WTC11 (cell line): ENCODE measurements at regions not wholly inside any gene's neighbourhood (a gene's known extent, or its start where the extent isn't known, plus 50 kb on each side); places are given as distances from the start of the nearest gene placed in this dataset.

Experiments used
- CREB1 ChIP-seq: sonication (generic); formaldehyde crosslinking; IDR thresholded peaks from 2 replicates; pipeline ENCODE4 v1.8.0; 2023; ENCODE audit warnings: mild to moderate bottlenecking, missing genetic modification reagents
- ELF4 ChIP-seq: sonication (generic); formaldehyde crosslinking; IDR thresholded peaks from 2 replicates; pipeline ENCODE4 v1.8.1; 2022; ENCODE audit warnings: low read depth, mild to moderate bottlenecking, moderate library complexity, missing genetic modification reagents
- FOXK1 ChIP-seq: sonication (generic); formaldehyde crosslinking; IDR thresholded peaks from 2 replicates; pipeline ENCODE4 v1.8.0; 2022; ENCODE audit warnings: mild to moderate bottlenecking, moderate library complexity, missing genetic modification reagents
- NFYB ChIP-seq: sonication (generic); formaldehyde crosslinking; conservative IDR thresholded peaks from 2 replicates; pipeline ENCODE4 v1.8.0; 2022; ENCODE audit warnings: low read depth, missing genetic modification reagents
- NR2C2 ChIP-seq: sonication (generic); formaldehyde crosslinking; IDR thresholded peaks from 2 replicates; pipeline ENCODE4 v1.8.0; 2022; ENCODE audit warnings: mild to moderate bottlenecking, missing genetic modification reagents
- ZNF317 ChIP-seq: sonication (generic); formaldehyde crosslinking; IDR thresholded peaks from 2 replicates; pipeline ENCODE4 v1.8.1; 2023; ENCODE audit warnings: low read depth, mild to moderate bottlenecking, moderate library complexity, missing genetic modification reagents, borderline replicate concordance
- TF ChIP-seq, protein P1 (sequence below): sonication (generic); formaldehyde crosslinking; IDR thresholded peaks from 2 replicates; pipeline ENCODE4 v1.8.1; 2022; ENCODE audit warnings: low read depth, mild to moderate bottlenecking, moderate library complexity, missing genetic modification reagents, borderline replicate concordance
- TF ChIP-seq, protein P2 (sequence below): sonication (generic); formaldehyde crosslinking; IDR thresholded peaks from 2 replicates; pipeline ENCODE4 v1.8.0; 2023; ENCODE audit warnings: missing genetic modification reagents
- TF ChIP-seq, protein P3 (sequence below): sonication (generic); formaldehyde crosslinking; IDR thresholded peaks from 2 replicates; pipeline ENCODE4 v1.8.1; 2022; ENCODE audit warnings: low read depth, missing genetic modification reagents, borderline replicate concordance
- TF ChIP-seq, protein P4 (sequence below): sonication (generic); formaldehyde crosslinking; IDR thresholded peaks from 2 replicates; pipeline ENCODE4 v1.8.1; 2023; ENCODE audit warnings: mild to moderate bottlenecking, missing genetic modification reagents
- TF ChIP-seq, protein P5 (sequence below): fragments of 200-600 bp; IDR thresholded peaks from 2 replicates; pipeline ENCODE4 v1.8.0; 2022; ENCODE audit warnings: antibody characterized with exemption
- TF ChIP-seq, protein P6 (sequence below): fragments of 250-450 bp; sonication (Bioruptor Pico); IDR thresholded peaks from 2 replicates; pipeline ENCODE4 v1.8.0; 2021; ENCODE audit warnings: mild to moderate bottlenecking
- TF ChIP-seq, protein P7 (sequence below): sonication (generic); formaldehyde crosslinking; IDR thresholded peaks from 2 replicates; pipeline ENCODE4 v1.8.1; 2023; ENCODE audit warnings: mild to moderate bottlenecking, missing genetic modification reagents, moderate library complexity

DNA sequence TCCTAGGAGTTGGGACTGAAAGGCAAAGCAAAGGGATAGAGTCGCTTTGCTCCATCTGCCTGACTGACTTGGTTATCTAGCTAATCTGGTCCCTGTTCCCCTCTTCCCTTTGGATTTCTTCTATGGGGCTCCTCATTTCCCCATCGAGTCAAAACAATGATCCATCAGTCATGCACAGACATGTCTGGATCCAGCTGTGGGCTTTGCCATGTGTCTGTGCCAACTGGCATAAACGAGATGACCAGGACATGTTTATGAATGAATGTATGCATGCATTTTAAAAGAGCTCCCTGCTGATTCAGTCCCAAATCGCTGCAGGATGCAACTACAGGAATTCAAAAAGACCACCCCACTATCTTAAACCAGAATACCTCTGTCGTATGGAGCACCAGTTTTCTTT is 122.0 kb downstream of the ARL4A start:
- TF ChIP-seq, protein P1, sequence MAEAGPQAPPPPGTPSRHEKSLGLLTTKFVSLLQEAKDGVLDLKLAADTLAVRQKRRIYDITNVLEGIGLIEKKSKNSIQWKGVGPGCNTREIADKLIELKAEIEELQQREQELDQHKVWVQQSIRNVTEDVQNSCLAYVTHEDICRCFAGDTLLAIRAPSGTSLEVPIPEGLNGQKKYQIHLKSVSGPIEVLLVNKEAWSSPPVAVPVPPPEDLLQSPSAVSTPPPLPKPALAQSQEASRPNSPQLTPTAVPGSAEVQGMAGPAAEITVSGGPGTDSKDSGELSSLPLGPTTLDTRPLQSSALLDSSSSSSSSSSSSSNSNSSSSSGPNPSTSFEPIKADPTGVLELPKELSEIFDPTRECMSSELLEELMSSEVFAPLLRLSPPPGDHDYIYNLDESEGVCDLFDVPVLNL (CRISPR knock-in tag) = no peak
- TF ChIP-seq CREB1 (no peak), ELF4 (CRISPR knock-in tag) (no peak), NFYB (CRISPR knock-in tag) (no peak), FOXK1 (CRISPR knock-in tag) (no peak), ZNF317 (CRISPR knock-in tag) (no peak), NR2C2 (CRISPR knock-in tag) (no peak)
- TF ChIP-seq, protein P2, sequence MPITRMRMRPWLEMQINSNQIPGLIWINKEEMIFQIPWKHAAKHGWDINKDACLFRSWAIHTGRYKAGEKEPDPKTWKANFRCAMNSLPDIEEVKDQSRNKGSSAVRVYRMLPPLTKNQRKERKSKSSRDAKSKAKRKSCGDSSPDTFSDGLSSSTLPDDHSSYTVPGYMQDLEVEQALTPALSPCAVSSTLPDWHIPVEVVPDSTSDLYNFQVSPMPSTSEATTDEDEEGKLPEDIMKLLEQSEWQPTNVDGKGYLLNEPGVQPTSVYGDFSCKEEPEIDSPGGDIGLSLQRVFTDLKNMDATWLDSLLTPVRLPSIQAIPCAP (CRISPR knock-in tag) = no peak
- TF ChIP-seq, protein P3, sequence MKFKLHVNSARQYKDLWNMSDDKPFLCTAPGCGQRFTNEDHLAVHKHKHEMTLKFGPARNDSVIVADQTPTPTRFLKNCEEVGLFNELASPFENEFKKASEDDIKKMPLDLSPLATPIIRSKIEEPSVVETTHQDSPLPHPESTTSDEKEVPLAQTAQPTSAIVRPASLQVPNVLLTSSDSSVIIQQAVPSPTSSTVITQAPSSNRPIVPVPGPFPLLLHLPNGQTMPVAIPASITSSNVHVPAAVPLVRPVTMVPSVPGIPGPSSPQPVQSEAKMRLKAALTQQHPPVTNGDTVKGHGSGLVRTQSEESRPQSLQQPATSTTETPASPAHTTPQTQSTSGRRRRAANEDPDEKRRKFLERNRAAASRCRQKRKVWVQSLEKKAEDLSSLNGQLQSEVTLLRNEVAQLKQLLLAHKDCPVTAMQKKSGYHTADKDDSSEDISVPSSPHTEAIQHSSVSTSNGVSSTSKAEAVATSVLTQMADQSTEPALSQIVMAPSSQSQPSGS = no peak
- TF ChIP-seq, protein P4, sequence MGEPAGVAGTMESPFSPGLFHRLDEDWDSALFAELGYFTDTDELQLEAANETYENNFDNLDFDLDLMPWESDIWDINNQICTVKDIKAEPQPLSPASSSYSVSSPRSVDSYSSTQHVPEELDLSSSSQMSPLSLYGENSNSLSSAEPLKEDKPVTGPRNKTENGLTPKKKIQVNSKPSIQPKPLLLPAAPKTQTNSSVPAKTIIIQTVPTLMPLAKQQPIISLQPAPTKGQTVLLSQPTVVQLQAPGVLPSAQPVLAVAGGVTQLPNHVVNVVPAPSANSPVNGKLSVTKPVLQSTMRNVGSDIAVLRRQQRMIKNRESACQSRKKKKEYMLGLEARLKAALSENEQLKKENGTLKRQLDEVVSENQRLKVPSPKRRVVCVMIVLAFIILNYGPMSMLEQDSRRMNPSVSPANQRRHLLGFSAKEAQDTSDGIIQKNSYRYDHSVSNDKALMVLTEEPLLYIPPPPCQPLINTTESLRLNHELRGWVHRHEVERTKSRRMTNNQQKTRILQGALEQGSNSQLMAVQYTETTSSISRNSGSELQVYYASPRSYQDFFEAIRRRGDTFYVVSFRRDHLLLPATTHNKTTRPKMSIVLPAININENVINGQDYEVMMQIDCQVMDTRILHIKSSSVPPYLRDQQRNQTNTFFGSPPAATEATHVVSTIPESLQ (CRISPR knock-in tag) = no peak
- TF ChIP-seq, protein P5, sequence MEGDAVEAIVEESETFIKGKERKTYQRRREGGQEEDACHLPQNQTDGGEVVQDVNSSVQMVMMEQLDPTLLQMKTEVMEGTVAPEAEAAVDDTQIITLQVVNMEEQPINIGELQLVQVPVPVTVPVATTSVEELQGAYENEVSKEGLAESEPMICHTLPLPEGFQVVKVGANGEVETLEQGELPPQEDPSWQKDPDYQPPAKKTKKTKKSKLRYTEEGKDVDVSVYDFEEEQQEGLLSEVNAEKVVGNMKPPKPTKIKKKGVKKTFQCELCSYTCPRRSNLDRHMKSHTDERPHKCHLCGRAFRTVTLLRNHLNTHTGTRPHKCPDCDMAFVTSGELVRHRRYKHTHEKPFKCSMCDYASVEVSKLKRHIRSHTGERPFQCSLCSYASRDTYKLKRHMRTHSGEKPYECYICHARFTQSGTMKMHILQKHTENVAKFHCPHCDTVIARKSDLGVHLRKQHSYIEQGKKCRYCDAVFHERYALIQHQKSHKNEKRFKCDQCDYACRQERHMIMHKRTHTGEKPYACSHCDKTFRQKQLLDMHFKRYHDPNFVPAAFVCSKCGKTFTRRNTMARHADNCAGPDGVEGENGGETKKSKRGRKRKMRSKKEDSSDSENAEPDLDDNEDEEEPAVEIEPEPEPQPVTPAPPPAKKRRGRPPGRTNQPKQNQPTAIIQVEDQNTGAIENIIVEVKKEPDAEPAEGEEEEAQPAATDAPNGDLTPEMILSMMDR = no peak
- TF ChIP-seq, protein P6, sequence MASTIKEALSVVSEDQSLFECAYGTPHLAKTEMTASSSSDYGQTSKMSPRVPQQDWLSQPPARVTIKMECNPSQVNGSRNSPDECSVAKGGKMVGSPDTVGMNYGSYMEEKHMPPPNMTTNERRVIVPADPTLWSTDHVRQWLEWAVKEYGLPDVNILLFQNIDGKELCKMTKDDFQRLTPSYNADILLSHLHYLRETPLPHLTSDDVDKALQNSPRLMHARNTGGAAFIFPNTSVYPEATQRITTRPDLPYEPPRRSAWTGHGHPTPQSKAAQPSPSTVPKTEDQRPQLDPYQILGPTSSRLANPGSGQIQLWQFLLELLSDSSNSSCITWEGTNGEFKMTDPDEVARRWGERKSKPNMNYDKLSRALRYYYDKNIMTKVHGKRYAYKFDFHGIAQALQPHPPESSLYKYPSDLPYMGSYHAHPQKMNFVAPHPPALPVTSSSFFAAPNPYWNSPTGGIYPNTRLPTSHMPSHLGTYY (CRISPR knock-in tag) = no peak
- TF ChIP-seq, protein P7, sequence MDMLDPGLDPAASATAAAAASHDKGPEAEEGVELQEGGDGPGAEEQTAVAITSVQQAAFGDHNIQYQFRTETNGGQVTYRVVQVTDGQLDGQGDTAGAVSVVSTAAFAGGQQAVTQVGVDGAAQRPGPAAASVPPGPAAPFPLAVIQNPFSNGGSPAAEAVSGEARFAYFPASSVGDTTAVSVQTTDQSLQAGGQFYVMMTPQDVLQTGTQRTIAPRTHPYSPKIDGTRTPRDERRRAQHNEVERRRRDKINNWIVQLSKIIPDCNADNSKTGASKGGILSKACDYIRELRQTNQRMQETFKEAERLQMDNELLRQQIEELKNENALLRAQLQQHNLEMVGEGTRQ (CRISPR knock-in tag) = no peak
